ENCODE measurements at regions not wholly inside any gene's neighbourhood (a gene's known extent, or its start where the extent isn't known, plus 50 kb on each side); places are given as distances from the start of the nearest gene placed in this dataset.
"Not testable (repeated sequence)": the region's sequence is repeated elsewhere in the genome, so short reads cannot be mapped to it uniquely, and the experiment has no call there.

DNA sequence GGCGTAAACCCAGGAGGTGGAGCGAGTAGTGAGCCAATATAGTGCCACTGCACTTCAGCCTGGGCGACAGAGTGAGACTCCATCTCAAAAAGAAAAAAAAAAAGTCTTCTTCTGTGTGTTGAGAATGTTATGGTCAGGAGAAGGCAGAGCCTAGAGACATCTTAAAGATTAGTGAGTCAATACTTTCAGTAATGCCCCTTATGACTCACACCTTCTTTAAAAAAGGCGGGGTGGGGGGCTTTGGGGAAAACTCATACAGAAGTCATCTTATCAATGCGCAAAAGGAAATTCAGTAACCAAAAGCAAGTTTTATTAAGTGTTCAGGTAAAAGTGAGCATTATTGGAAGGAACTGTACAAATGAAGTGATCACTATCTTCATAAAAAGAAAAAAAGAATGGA is 1369.8 kb upstream of the LRRTM3 start:
- DNase-seq = no peak
- intact Hi-C loops (cut with DNase I) = no loop called here

DNA sequence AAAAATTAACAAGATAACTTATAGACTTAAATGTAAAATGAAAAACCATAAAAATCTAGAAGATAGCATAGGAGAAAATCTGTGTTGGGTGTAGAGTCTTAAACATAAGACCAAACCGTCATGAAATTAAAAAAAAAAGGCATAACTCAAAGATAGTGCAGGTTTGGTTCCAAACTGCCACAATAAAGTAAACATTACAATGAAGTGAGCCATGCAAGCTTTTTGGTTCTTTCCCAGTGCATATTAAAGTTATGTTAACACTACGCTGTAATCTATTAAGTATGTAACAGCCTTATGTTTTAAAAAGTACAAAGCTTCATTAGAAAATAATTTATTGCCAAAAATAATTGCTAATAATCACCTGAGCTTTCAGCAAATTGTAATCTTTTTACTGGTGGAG is 1366.5 kb upstream of the LRRTM3 start:
- no peak for DNase-seq
- intact Hi-C loops (cut with DNase I) = no loop called here

- intact Hi-C loops (cut with DNase I) = no loop called here
- DNase-seq = no peak
Measured at GRCh38 chr10:65565246-65565645, 1360.6 kb upstream of the LRRTM3 start.

GRCh38 chr10:65566906-65567305 is 1358.9 kb upstream of the LRRTM3 start:
- intact Hi-C loops (cut with DNase I) = no loop called here
- DNase-seq = no peak

- peak in 7 of 42 donors; percentile 5 to 75 (median 43) for DNase-seq
- intact Hi-C loops (cut with DNase I) = no loop called here
Measured at GRCh38 chr10:65570143-65571010, 1355.5 kb upstream of the LRRTM3 start.

- no peak for DNase-seq
- intact Hi-C loops (cut with DNase I) = no loop called here
Measured at GRCh38 chr10:65571011-65571570, 1354.7 kb upstream of the LRRTM3 start.

DNA sequence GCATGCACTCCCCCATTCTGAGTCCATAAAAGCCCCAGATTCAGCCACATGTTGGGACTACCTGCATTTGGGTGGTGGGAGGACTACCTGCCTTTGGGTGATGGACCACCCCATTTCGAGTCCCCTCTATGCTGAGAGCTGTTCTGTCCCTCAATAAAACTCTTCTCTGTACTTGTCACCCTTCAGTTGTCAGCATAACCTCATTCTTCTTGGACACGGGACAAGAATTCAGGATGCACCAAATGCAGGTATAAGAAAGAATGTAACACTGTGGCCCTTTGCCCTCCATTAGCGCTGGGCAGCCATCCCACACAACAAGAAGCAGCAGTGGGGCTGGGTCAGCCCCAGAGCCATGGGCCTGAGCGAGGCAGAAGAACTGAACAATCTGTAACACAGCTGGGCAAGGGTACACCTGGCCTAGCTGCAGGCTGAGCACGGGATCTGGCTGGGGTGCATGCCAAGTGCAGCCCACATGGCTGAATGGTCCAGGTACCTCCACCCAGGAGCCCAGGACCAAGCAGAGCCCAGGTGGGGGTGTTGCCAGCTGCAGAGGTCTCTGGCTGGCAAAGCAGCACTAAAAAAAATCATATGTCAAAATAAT is 1344.3 kb upstream of the LRRTM3 start:
- intact Hi-C loops (cut with DNase I) = no loop called here
- DNase-seq = no peak

GRCh38 chr10:65602182-65602865 is 1323.5 kb upstream of the LRRTM3 start:
- intact Hi-C loops (cut with DNase I) = no loop called here
- no peak for DNase-seq

DNA sequence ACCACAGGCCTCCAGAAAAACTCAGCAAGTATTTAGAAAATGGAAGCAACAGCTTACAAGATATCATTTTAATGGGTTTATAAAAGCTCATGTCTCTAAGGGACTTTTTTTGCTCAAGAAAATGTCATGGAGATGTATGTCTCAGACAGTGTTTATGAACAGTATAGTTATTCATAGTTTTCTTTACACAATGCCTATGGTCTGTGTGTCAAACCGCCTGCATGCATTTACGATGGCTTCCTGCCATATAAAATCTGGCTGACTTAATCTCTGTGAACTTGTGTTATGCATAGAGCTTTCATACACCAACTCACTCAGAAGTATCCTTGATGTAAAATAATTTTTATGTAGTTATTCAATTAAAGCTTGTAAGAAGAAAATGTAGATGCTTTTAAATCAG is 1314.2 kb upstream of the LRRTM3 start:
- no peak for DNase-seq
- intact Hi-C loops (cut with DNase I) = no loop called here

DNA sequence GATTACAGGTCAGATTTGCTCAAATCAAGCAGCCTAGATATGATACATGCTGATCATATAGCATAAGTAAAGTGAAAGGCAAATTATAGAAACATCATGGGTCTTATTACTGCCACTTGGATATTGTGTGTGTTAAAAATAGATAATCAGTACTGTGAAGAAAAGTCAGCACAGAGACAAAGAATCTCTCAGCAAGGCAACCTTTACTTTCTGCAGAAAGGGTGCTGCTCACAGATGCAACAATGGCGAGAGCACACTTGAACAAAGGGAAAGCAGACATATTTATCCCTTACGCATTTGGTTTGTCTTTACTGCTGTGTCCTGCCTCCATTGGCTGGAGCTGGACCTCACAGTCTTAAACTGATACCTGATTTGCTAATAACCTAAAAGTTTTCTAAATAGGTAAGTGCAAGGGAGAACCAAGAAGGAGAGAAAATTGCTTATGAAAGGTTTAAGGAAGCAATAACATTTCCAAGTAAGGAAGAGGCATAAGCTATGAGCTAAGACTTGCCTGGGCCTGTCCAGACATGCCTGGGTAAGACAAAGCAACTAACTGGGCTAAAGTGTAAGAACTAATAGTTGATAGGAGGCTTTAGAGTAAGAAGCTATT is 1310.8 kb upstream of the LRRTM3 start:
- DNase-seq = no peak
- intact Hi-C loops (cut with DNase I) = no loop called here

DNA sequence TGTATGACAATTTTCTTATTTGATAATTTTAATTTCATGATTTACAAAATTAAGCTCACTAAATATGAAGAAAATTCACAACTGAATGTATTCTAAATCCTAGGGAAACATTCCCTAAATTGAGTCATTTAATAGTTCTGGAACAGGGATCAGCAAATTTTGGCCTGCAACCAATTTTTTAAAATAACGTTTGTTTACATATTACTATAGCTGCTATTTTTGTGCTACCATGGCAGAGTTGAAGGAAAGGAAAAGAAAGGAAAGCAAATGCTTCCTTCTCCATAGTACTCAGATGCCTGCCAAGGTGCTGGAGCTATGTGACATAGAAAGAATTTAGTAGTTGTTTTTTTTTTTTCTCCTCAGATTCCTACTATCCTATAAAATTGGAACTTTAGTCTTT is 1307.7 kb upstream of the LRRTM3 start:
- DNase-seq = no peak
- intact Hi-C loops (cut with DNase I) = no loop called here

GRCh38 chr10:65620404-65621048 is 1305.3 kb upstream of the LRRTM3 start:
- intact Hi-C loops (cut with DNase I) = no loop called here
- no peak for DNase-seq

DNA sequence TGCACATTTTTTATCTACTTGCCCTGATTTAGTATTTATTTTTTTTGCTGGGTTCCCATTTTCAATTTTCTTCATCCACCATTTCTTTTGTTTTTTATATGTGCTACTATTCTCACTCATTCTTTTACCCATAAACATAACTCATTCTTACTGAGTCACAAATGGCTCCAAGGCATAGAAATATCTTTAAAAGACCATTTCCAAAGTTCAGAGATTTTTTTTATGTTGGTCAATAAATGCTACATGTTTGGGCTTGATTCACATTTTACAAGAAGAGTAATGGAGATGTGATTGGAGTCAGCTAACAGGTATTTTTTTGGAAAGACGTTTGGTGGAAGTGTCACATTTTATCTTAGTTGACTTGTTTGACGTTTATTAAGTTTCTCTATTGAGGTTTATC is 1303.2 kb upstream of the LRRTM3 start:
- intact Hi-C loops (cut with DNase I) = no loop called here
- DNase-seq = no peak

- DNase-seq = no peak
- intact Hi-C loops (cut with DNase I) = no loop called here
Measured at GRCh38 chr10:65628493-65629139, 1297.2 kb upstream of the LRRTM3 start.

DNA sequence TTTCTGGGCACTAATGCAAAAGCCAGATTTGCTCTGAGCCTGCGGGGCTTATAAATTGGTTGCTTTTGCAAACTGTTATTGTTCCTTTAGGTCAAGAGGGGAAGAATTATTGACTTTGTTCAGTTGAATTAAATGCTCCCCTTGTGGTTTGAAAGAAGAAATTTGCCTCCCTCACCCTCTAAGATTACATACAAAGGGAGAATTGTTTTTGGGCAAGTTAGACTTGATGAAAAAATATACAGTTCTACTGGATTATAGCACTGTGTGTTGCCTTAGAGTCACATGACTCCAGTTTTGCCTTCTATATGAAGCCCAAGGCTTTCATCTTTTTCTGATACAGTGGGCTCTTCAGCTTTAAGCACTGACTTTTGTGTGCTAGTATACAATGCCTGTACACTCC is 1265.8 kb upstream of the LRRTM3 start:
- intact Hi-C loops (cut with DNase I) = no loop called here
- DNase-seq = no peak

DNA sequence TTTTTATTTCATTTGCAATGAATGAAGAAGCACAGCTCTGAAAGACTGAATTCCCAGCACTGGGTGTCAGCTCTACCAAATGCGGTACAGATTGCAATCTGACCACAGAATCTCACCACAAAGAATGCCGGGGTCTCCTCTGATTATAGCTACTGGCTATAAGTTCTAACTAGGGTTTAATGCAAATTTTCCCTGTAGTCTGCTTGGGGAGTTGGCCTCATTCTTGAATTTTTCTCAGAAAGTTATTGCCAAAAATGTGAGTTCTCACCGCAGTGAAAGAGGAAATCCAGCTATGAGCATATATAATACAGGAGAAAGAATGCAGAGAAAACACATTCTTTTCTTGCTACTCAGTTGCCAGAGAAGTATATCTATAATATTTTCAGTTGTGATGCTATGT is 1255.7 kb upstream of the LRRTM3 start:
- intact Hi-C loops (cut with DNase I) = no loop called here
- no peak for DNase-seq

DNA sequence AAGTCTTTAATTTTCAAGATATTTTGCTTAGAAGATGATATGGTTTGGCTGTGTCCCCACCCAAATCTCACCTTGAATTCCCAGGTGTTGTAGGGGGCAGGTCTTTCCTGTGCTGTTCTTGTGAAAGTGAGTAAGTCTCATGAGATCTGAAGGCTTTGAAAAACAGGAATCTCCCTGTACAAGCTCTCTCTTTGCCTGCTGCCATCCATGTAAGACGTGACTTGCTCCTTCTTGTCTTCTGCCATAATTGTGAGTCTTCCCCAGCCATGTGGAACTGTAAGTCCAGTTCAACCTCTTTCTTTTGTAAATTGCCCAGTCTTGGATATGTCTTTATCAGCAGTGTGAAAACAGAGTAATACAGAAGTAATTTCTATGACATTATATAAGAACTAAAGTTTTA is 1255.2 kb upstream of the LRRTM3 start:
- DNase-seq; intact Hi-C loops (cut with DNase I): not testable (repeated sequence)

- no peak for DNase-seq
- intact Hi-C loops (cut with DNase I) = no loop called here
Measured at GRCh38 chr10:65675236-65675635, 1250.6 kb upstream of the LRRTM3 start.

DNA sequence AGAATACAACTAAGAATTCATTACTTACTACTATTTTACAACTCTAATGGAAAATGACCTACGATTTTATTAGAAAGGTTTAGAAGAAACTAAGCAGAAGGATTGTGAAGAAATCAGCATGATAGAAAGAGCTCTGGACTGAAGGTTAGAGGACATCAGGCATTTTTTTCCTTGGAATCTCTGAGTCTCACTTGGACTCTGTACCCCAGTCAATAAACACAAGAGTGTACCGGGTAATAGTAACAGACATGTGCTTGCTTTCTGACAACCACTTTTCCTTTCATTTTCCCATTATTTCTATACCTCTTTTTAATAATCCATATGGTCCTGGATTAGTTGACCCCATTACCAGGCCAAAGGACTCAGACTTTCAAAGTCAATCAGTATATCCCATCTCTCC is 1240.9 kb upstream of the LRRTM3 start:
- DNase-seq = no peak
- intact Hi-C loops (cut with DNase I) = no loop called here
